Neural cell (in vitro differentiated cells): ENCODE measurements at regions not wholly inside any gene's neighbourhood (a gene's known extent, or its start where the extent isn't known, plus 50 kb on each side); places are given as distances from the start of the nearest gene placed in this dataset.

ENCODE experiments used
- H2AFZ ChIP-seq: fragments of 200-600, 300-800 bp; sonication (generic), shearing (Covaris generic); 2 replicates; pipeline ENCODE4 v1.6.0; 2014; ENCODE audit warnings: low read depth, mild to moderate bottlenecking, antibody characterized with exemption, low read length, moderate library complexity
- H3F3A ChIP-seq: fragments of 200-600 bp; shearing (Covaris generic); 2 replicates; pipeline ENCODE4 v1.6.1; 2016; ENCODE audit warnings: mild to moderate bottlenecking, moderate library complexity, mixed read lengths, antibody characterized with exemption, low read length; ENCODE audit not compliant: insufficient read depth, poor library complexity, severe bottlenecking
- H3K27ac ChIP-seq: fragments of 200-600, 300-800 bp; sonication (generic), shearing (Covaris generic); 2 replicates; pipeline ENCODE4 v1.5.1; 2014; ENCODE audit warnings: mild to moderate bottlenecking, low read length, moderate library complexity
- H3K27me3 ChIP-seq: fragments of 300-800, 200-600 bp; sonication (generic), shearing (Covaris generic); 2 replicates; pipeline ENCODE4 v1.6.0; 2014; ENCODE audit warnings: mild to moderate bottlenecking, low read depth, low read length, moderate library complexity; ENCODE audit not compliant: insufficient read depth
- H3K36me3 ChIP-seq: fragments of 300-800, 200-600 bp; sonication (generic), shearing (Covaris generic); 2 replicates; pipeline ENCODE4 v1.5.1; 2014; ENCODE audit warnings: mild to moderate bottlenecking, antibody characterized with exemption, low read length, moderate library complexity; ENCODE audit not compliant: insufficient read depth
- H3K4me2 ChIP-seq: fragments of 300-800, 200-600 bp; sonication (generic), shearing (Covaris generic); 2 replicates; pipeline ENCODE4 v1.6.0; 2014; ENCODE audit warnings: mild to moderate bottlenecking, low read length
- H3K4me3 ChIP-seq: fragments of 300-800, 200-600 bp; sonication (generic), shearing (Covaris generic); 2 replicates; pipeline ENCODE4 v1.5.1; 2014; ENCODE audit warnings: mild to moderate bottlenecking, low read length, moderate library complexity
- H3K79me2 ChIP-seq: fragments of 200-600 bp; shearing (Covaris generic); replicated peaks from 2 replicates; pipeline ENCODE4 v1.6.0; 2014; ENCODE audit warnings: mild to moderate bottlenecking, low read length, moderate library complexity; ENCODE audit not compliant: insufficient read depth
- H3K9ac ChIP-seq: fragments of 300-800, 200-600 bp; sonication (generic), shearing (Covaris generic); 2 replicates; pipeline ENCODE4 v1.6.1; 2016; ENCODE audit warnings: mild to moderate bottlenecking, low read length, mixed read lengths
- H3K9me2 ChIP-seq: fragments of 200-600 bp; shearing (Covaris generic); 2 replicates; pipeline ENCODE4 v1.6.1; 2016; ENCODE audit warnings: mild to moderate bottlenecking, low read length, mixed read lengths; ENCODE audit not compliant: insufficient read depth
- H3K9me3 ChIP-seq: fragments of 200-600, 300-800 bp; sonication (generic), shearing (Covaris generic); 2 replicates; pipeline ENCODE4 v1.6.1; 2016; ENCODE audit warnings: mild to moderate bottlenecking, mixed run types, low read length, moderate library complexity, mixed read lengths
- H4K20me1 ChIP-seq: fragments of 200-600 bp; shearing (Covaris generic); 2 replicates; pipeline ENCODE4 v1.6.1; 2016; ENCODE audit warnings: mild to moderate bottlenecking, mixed run types; ENCODE audit not compliant: insufficient read depth
- EP300 ChIP-seq: fragments of 450-650 bp; conservative IDR thresholded peaks from 2 replicates; pipeline ENCODE4 v1.6.1; 2014; ENCODE audit warnings: antibody characterized with exemption, mild to moderate bottlenecking, moderate library complexity; ENCODE audit not compliant: poor library complexity, severe bottlenecking
- EZH2 ChIP-seq: fragments of 200-600, 300-800 bp; shearing (Covaris generic), sonication (generic); IDR thresholded peaks from 2 replicates; pipeline ENCODE4 v1.6.1; 2014; ENCODE audit warnings: antibody characterized with exemption, low read length, borderline replicate concordance, mild to moderate bottlenecking; ENCODE audit not compliant: insufficient read depth, poor library complexity, severe bottlenecking
- MXI1 ChIP-seq: fragments of 450-650 bp; conservative IDR thresholded peaks from 2 replicates; pipeline ENCODE4 v1.6.1; 2014; ENCODE audit warnings: antibody characterized with exemption, mild to moderate bottlenecking; ENCODE audit not compliant: poor library complexity, severe bottlenecking
- POLR2AphosphoS5 ChIP-seq: IDR thresholded peaks from 2 replicates; pipeline ENCODE4 v1.6.1; 2012
- RAD21 ChIP-seq: fragments of 450-650 bp; conservative IDR thresholded peaks from 2 replicates; pipeline ENCODE4 v1.6.1; 2014; ENCODE audit warnings: antibody characterized with exemption, mild to moderate bottlenecking, moderate library complexity
- SMC3 ChIP-seq: fragments of 450-650 bp; conservative IDR thresholded peaks from 2 replicates; pipeline ENCODE4 v1.6.1; 2014; ENCODE audit warnings: antibody characterized with exemption, mild to moderate bottlenecking, moderate library complexity; ENCODE audit not compliant: poor library complexity
- TAF1 ChIP-seq: IDR thresholded peaks from 2 replicates; pipeline ENCODE4 v1.6.1; 2012; ENCODE audit warnings: low read depth
- TF ChIP-seq, protein P1 (sequence below): IDR thresholded peaks from 2 replicates; pipeline ENCODE4 v1.6.1; 2012; ENCODE audit warnings: borderline replicate concordance
- TF ChIP-seq, protein P2 (sequence below): fragments of 450-650 bp; IDR thresholded peaks from 2 replicates; pipeline ENCODE4 v1.5.1; 2014; ENCODE audit warnings: antibody characterized with exemption, mild to moderate bottlenecking, moderate library complexity; ENCODE audit not compliant: poor library complexity, severe bottlenecking

DNA sequence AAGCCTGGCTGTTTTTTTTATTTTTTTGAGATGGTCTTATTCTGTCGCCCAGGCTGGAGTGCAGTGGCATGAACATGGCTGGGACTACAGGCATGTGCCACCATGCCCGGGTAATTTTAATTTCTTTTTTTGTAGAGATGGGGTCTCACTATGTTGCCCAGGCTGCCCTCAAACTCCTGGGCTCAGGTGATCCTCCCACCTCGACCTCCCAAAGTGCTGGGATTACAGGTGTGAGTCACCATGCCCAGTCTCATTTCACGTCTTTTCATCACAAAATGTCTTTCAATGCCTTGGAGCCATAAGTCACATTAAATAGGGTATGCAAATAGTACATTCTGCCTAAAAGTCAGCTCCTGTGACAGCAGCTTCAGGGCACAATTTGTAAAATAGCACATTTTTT lies 52.8 kb downstream of the SOX2 start:
- H4K20me1 ChIP-seq: no peaks in the 10 kb centered on the region
- TF ChIP-seq POLR2AphosphoS5 (no peak), EP300 (no peak)
- TF ChIP-seq, protein P1, sequence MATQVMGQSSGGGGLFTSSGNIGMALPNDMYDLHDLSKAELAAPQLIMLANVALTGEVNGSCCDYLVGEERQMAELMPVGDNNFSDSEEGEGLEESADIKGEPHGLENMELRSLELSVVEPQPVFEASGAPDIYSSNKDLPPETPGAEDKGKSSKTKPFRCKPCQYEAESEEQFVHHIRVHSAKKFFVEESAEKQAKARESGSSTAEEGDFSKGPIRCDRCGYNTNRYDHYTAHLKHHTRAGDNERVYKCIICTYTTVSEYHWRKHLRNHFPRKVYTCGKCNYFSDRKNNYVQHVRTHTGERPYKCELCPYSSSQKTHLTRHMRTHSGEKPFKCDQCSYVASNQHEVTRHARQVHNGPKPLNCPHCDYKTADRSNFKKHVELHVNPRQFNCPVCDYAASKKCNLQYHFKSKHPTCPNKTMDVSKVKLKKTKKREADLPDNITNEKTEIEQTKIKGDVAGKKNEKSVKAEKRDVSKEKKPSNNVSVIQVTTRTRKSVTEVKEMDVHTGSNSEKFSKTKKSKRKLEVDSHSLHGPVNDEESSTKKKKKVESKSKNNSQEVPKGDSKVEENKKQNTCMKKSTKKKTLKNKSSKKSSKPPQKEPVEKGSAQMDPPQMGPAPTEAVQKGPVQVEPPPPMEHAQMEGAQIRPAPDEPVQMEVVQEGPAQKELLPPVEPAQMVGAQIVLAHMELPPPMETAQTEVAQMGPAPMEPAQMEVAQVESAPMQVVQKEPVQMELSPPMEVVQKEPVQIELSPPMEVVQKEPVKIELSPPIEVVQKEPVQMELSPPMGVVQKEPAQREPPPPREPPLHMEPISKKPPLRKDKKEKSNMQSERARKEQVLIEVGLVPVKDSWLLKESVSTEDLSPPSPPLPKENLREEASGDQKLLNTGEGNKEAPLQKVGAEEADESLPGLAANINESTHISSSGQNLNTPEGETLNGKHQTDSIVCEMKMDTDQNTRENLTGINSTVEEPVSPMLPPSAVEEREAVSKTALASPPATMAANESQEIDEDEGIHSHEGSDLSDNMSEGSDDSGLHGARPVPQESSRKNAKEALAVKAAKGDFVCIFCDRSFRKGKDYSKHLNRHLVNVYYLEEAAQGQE: no peak
- TF ChIP-seq, protein P2, sequence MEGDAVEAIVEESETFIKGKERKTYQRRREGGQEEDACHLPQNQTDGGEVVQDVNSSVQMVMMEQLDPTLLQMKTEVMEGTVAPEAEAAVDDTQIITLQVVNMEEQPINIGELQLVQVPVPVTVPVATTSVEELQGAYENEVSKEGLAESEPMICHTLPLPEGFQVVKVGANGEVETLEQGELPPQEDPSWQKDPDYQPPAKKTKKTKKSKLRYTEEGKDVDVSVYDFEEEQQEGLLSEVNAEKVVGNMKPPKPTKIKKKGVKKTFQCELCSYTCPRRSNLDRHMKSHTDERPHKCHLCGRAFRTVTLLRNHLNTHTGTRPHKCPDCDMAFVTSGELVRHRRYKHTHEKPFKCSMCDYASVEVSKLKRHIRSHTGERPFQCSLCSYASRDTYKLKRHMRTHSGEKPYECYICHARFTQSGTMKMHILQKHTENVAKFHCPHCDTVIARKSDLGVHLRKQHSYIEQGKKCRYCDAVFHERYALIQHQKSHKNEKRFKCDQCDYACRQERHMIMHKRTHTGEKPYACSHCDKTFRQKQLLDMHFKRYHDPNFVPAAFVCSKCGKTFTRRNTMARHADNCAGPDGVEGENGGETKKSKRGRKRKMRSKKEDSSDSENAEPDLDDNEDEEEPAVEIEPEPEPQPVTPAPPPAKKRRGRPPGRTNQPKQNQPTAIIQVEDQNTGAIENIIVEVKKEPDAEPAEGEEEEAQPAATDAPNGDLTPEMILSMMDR: no peak
- no peaks in the 10 kb centered on the region for H3K9me3 ChIP-seq

DNA sequence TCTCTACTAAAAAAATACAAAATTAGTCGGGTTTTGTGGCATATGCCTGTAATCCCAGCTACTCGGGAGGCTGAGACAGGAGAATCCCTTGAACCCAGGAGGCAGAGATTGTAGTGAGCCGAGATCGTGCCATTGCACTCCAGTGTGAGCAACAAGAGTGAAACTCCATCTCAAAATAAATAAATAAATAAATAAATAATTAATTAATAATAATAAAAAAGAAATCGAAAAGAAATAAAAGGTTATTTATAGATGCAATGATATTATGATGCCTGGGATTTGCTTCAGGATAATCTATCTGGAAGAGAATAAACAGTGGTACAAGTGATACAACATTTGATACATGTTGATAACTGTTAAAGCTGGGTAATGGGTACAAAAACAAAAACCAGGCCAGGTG lies 58.6 kb downstream of the SOX2 start:
- Histone ChIP-seq H3K4me3 (no peak overlapping the region), H2AFZ (no peak overlapping the region), H3K27ac (no peak overlapping the region), H4K20me1 (no peaks in the 10 kb centered on the region), H3F3A (no peaks in the 10 kb centered on the region), H3K9me3 (no peaks in the 10 kb centered on the region), H3K9ac (no peak overlapping the region), H3K27me3 (no peaks in the 10 kb centered on the region), H3K79me2 (no peaks in the 10 kb centered on the region), H3K9me2 (no peaks in the 10 kb centered on the region), H3K4me2 (no peak overlapping the region), H3K36me3 (no peaks in the 10 kb centered on the region)
- TF ChIP-seq EP300 (no peak), SMC3 (no peak), EZH2 (no peak), TAF1 (no peak), POLR2AphosphoS5 (no peak), MXI1 (no peak), RAD21 (no peak)
- TF ChIP-seq, protein P2: no peak
- TF ChIP-seq, protein P1: no peak

More for the DNA sequence above, 52.8 kb downstream of the SOX2 start:
- Histone ChIP-seq H3K9me2 (no peaks in the 10 kb centered on the region), H3K27me3 (no peaks in the 10 kb centered on the region), H2AFZ (no peak overlapping the region), H3K4me3 (no peak overlapping the region), H3K79me2 (no peaks in the 10 kb centered on the region), H3F3A (no peaks in the 10 kb centered on the region), H3K9ac (no peak overlapping the region), H3K36me3 (no peaks in the 10 kb centered on the region), H3K4me2 (no peak overlapping the region), H3K27ac (no peak overlapping the region)
